ENCODE measurements at regions not wholly inside any gene's neighbourhood (a gene's known extent, or its start where the extent isn't known, plus 50 kb on each side); places are given as distances from the start of the nearest gene placed in this dataset.
"Not testable (repeated sequence)": the region's sequence is repeated elsewhere in the genome, so short reads cannot be mapped to it uniquely, and the experiment has no call there.

DNA sequence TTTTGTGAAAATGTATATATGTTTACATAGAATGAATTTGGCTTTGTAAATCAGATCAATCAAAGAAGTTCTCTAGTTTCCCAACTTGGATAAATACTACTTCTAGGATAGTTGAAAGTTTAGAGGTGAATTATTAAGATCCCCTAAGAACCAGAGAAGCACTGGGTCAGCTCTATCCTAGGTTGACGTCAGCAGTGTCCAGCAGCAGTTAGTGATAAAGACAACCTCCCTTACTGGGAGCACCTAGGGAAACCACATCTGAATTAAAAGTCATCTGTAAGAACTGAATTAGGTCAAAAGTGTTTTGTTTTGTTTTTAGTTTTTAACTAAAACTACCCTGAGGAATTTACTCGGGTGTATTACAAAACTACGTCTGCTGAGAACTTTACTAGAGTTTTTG lies 178.0 kb downstream of the POLR1F start:
- H3K4me1 Mint-ChIP-seq = peaks cover 7% of the 10 kb centered on the region
- H3K4me3 Mint-ChIP-seq = no peak overlapping the region
- no peak overlapping the region for H3K27ac Mint-ChIP-seq
- no peaks in the 10 kb centered on the region for H3K36me3 Mint-ChIP-seq (ENCODE audit: low read depth)
- TF ChIP-seq, protein P1, sequence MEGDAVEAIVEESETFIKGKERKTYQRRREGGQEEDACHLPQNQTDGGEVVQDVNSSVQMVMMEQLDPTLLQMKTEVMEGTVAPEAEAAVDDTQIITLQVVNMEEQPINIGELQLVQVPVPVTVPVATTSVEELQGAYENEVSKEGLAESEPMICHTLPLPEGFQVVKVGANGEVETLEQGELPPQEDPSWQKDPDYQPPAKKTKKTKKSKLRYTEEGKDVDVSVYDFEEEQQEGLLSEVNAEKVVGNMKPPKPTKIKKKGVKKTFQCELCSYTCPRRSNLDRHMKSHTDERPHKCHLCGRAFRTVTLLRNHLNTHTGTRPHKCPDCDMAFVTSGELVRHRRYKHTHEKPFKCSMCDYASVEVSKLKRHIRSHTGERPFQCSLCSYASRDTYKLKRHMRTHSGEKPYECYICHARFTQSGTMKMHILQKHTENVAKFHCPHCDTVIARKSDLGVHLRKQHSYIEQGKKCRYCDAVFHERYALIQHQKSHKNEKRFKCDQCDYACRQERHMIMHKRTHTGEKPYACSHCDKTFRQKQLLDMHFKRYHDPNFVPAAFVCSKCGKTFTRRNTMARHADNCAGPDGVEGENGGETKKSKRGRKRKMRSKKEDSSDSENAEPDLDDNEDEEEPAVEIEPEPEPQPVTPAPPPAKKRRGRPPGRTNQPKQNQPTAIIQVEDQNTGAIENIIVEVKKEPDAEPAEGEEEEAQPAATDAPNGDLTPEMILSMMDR (IDR thresholded peaks at IDR 0.05; ENCODE audit: unreplicated experiment in 3 of 3) = no peak
- H3K9me3 Mint-ChIP-seq = no peaks in the 10 kb centered on the region
- H3K27me3 Mint-ChIP-seq (ENCODE audit: low read depth) = no peaks in the 10 kb centered on the region

DNA sequence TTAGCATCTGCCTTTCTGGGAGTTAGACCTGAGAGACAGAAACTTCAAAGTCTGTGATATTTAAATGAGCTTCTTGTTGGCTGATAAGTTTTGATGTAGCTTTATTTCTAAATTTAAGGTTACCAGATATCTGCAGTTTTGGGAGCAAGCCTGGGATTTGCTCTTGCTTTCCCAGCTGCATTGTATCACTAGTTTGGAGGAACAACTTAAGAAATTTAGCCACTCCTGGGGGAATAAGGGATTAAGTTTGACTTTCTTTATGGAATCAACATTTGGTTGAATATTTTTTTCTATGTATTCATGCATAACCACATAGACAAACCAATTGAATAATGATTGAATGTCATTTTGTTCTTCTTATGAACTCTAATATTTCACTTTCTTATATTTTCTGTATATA lies 178.6 kb downstream of the POLR1F start:
- no peaks in the 10 kb centered on the region for H3K9me3 Mint-ChIP-seq
- TF ChIP-seq, protein P1 (IDR thresholded peaks at IDR 0.05; ENCODE audit: unreplicated experiment in 3 of 3) = no peak
- H3K27ac Mint-ChIP-seq = peak overlapping the region in 2 of 3 experiments; percentile 18 to 31
- H3K4me3 Mint-ChIP-seq = no peak overlapping the region
- H3K4me1 Mint-ChIP-seq = peaks cover 7% of the 10 kb centered on the region
- H3K27me3 Mint-ChIP-seq (ENCODE audit: low read depth) = no peaks in the 10 kb centered on the region
- no peaks in the 10 kb centered on the region for H3K36me3 Mint-ChIP-seq (ENCODE audit: low read depth)

DNA sequence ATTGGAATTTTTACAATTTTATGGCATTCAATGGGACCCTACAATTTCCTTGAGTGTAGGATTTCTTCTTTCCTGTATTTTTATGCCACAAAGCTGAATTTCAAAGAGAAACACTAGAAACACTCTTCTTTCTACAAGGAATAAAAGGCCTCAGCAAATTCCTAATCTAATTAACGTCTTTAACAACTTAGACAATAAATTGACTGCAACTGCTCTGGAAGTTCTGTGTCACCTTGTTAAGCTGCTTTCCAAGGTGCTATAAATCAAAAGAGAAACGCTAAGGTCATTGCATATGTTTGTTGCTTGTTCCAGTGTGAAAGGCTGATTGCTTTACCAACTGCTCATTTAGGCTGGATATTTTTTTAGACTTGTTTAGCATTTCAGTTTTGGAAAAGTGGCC lies 182.2 kb downstream of the POLR1F start:
- no peak overlapping the region for H3K4me3 Mint-ChIP-seq
- H3K27me3 Mint-ChIP-seq (ENCODE audit: low read depth) = no peaks in the 10 kb centered on the region
- H3K4me1 Mint-ChIP-seq = peaks cover 7% of the 10 kb centered on the region
- H3K27ac Mint-ChIP-seq = no peak overlapping the region
- TF ChIP-seq, protein P1 (IDR thresholded peaks at IDR 0.05; ENCODE audit: unreplicated experiment in 3 of 3) = no peak
- no peaks in the 10 kb centered on the region for H3K9me3 Mint-ChIP-seq
- no peaks in the 10 kb centered on the region for H3K36me3 Mint-ChIP-seq (ENCODE audit: low read depth)

DNA sequence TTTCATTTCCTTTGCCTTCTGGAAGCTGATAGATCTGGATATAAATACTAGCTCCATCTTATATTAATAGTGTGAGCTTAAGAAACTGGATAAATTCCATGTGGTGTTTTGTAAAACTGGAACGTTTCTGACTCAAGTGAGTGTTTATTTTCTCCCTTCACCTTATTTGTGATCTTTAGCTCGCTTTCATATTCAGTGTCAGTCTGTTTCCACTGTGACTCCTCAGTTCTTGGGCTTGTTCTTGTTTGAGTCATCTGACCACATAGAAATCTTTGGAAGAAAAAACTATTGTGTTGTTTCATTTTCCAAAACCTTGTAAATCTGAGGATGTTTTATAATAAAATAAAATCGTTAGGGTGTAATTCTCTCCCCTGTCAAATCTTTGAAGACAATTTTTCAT lies 186.4 kb downstream of the POLR1F start:
- H3K36me3 Mint-ChIP-seq (ENCODE audit: low read depth) = no peaks in the 10 kb centered on the region
- no peaks in the 10 kb centered on the region for H3K9me3 Mint-ChIP-seq
- H3K27me3 Mint-ChIP-seq (ENCODE audit: low read depth) = no peaks in the 10 kb centered on the region
- H3K4me1 Mint-ChIP-seq = peaks cover 7% of the 10 kb centered on the region
- H3K27ac Mint-ChIP-seq = no peak overlapping the region
- TF ChIP-seq, protein P1 (IDR thresholded peaks at IDR 0.05; ENCODE audit: unreplicated experiment in 3 of 3) = no peak
- no peak overlapping the region for H3K4me3 Mint-ChIP-seq

DNA sequence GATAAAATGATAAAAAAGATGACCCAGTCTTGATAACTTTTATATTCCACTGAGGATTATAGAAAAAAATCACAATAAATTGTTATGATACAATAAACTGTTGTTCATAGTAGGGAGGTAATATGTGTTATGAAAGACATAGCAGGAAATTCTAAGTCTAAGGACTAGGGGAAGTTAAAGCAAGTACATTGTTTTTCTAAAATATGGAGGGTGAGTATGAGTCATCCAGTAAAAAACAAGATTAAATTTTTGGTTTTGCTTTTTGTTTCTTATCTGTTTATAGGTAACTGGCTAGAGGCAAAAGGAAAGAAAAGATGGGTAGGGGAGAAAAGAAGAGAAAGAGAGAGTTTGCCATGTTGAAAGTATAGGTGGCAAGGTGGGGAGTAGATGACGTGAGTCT lies 188.4 kb downstream of the POLR1F start:
- Mint-ChIP-seq H3K4me1 (peaks cover 7% of the 10 kb centered on the region), H3K27me3 (ENCODE audit: low read depth) (no peaks in the 10 kb centered on the region), H3K27ac (no peak overlapping the region), H3K4me3 (no peak overlapping the region), H3K36me3 (ENCODE audit: low read depth) (no peaks in the 10 kb centered on the region), H3K9me3 (no peaks in the 10 kb centered on the region)
- TF ChIP-seq, protein P1 (IDR thresholded peaks at IDR 0.05; ENCODE audit: unreplicated experiment in 3 of 3) = no peak

DNA sequence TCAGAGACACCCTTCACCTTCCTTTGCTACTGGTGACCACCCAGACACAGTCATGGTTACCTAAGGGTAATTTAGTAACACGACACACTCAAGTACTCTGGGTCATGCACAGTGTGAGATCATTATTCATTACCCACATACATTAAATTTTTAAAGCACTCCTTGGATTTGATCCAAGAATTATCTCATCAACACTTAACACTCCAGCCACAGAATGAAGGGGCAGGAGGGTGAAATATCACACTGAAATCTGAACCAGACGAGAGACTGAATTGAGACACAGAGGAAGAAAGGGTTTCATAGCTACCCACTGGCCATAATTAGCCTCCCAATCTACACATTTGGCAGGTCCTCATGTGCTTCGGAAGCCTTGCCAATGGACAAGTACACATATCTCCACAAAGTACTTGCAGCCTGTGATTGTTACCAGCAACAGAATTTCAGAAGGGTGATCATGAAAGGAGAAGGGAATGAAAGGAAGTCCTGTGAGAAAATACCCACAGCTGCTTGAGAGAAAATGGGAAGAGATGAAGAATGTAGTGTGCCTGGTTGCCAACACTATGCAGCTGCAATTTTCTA lies 189.3 kb downstream of the POLR1F start:
- Mint-ChIP-seq H3K36me3 (ENCODE audit: low read depth) (no peaks in the 10 kb centered on the region), H3K4me1 (peaks cover 7% of the 10 kb centered on the region), H3K9me3 (no peaks in the 10 kb centered on the region), H3K27me3 (ENCODE audit: low read depth) (no peaks in the 10 kb centered on the region), H3K27ac (peak overlapping the region in 1 of 3 experiments; percentile 44), H3K4me3 (no peak overlapping the region)
- TF ChIP-seq, protein P1 (IDR thresholded peaks at IDR 0.05; ENCODE audit: unreplicated experiment in 3 of 3) = no peak

DNA sequence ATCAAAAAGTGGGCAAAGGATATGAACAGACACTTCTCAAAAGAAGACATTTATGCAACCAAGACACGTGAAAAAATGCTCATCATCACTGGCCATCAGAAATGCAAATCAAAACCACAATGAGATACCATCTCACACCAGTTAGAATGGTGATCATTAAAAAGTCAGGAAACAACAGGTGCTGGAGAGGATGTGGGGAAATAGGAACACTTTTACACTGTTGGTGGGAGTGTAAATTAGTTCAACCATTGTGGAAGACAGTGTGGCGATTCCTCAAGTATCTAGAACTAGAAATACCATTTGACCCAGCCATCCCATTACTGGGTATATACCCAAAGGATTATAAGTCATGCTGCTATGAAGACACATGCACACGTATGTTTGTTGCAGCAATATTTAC lies 191.3 kb downstream of the POLR1F start:
- H3K36me3 Mint-ChIP-seq (ENCODE audit: low read depth); H3K27ac Mint-ChIP-seq; H3K9me3 Mint-ChIP-seq; H3K27me3 Mint-ChIP-seq (ENCODE audit: low read depth); H3K4me1 Mint-ChIP-seq; H3K4me3 Mint-ChIP-seq: not testable (repeated sequence)
